ENCODE measurements at regions not wholly inside any gene's neighbourhood (a gene's known extent, or its start where the extent isn't known, plus 50 kb on each side); places are given as distances from the start of the nearest gene placed in this dataset.

- no peak for TF ChIP-seq CTCF (conservative IDR thresholded peaks at IDR 0.05; ENCODE audit: low read length)
- no peak for TF ChIP-seq EZH2phosphoT487 (IDR thresholded peaks at IDR 0.05; ENCODE audit: borderline replicate concordance, low read depth, low read length)
Measured at GRCh38 chr4:41377196-41377595, 120.5 kb downstream of the UCHL1 start.

All from OCI-LY7 (cell line).